Endothelial cell of umbilical vein (primary cell): ENCODE measurements at regions not wholly inside any gene's neighbourhood (a gene's known extent, or its start where the extent isn't known, plus 50 kb on each side); places are given as distances from the start of the nearest gene placed in this dataset.

ENCODE experiments used
- EZH2 ChIP-seq: IDR thresholded peaks from 2 replicates; pipeline ENCODE4 v1.6.1; 2012; ENCODE audit warnings: borderline replicate concordance, low read depth, mild to moderate bottlenecking, moderate library complexity, low read length, inconsistent platforms; ENCODE audit not compliant: severe bottlenecking
- JUN ChIP-seq: IDR thresholded peaks from 2 replicates; pipeline ENCODE4 v1.6.1; 2011; ENCODE audit warnings: borderline replicate concordance, low read depth; ENCODE audit not compliant: insufficient read length, insufficient read depth
- POLR2A ChIP-seq: IDR thresholded peaks from 2 replicates; pipeline ENCODE4 v1.6.1; 2012; ENCODE audit warnings: low read depth, mild to moderate bottlenecking, control low read depth, low read length
- POLR2AphosphoS5 ChIP-seq: IDR thresholded peaks from 2 replicates; pipeline ENCODE4 v1.6.1; 2012; ENCODE audit warnings: low read depth, mild to moderate bottlenecking, control low read depth, low read length, moderate library complexity; ENCODE audit not compliant: insufficient read depth
- TF ChIP-seq, protein P1 (sequence below), 2 donors: IDR thresholded peaks; 1 replicate in 1 of 2; 2 replicates in 1 of 2; pipeline ENCODE4 v1.5.1; 2011; ENCODE audit warnings: low read length in 2 of 2, mild to moderate bottlenecking in 2 of 2, moderate library complexity in 2 of 2, control low read depth in 1 of 2, inconsistent platforms in 1 of 2, low read depth in 1 of 2; ENCODE audit not compliant: insufficient read depth in 1 of 2; ENCODE audit errors: extremely low read depth in 1 of 2
- TF ChIP-seq, protein P2 (sequence below): IDR thresholded peaks from 2 replicates; pipeline ENCODE4 v1.6.1; 2011; ENCODE audit not compliant: insufficient read depth, insufficient read length

DNA sequence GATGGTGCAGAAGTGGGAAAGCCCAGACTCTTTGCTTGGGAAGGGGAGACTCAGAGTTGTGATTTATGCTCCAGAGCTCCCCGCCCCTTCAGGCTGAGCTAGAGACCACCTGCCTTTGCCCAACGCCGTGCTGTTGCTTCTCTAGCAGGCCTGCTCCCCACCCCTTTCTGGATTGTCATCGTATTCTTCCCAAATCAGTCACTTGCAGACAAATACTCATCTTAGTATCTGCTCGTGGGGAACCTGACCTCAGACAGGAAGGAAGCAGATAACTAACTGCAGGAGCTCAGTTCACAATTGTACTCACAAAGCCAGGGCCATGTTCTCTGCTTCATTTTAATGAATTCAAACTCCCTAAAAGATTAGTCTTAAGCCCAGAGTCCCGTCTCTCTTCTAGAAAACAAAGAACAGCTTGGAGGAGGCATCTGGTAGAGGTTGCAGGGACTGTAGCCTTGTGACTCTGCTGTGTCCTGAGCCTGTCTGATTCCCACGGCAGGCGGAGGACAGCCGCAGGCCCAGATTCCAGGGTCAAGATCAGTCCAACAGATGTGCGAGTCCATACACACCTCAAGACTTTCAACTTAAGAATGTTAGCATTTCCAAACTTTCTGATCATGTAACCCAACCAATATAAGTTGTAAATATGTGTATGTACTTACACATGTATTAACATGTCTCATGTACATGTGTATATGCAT is 57.2 kb upstream of the GGTLC1 start:
- TF ChIP-seq, protein P1, sequence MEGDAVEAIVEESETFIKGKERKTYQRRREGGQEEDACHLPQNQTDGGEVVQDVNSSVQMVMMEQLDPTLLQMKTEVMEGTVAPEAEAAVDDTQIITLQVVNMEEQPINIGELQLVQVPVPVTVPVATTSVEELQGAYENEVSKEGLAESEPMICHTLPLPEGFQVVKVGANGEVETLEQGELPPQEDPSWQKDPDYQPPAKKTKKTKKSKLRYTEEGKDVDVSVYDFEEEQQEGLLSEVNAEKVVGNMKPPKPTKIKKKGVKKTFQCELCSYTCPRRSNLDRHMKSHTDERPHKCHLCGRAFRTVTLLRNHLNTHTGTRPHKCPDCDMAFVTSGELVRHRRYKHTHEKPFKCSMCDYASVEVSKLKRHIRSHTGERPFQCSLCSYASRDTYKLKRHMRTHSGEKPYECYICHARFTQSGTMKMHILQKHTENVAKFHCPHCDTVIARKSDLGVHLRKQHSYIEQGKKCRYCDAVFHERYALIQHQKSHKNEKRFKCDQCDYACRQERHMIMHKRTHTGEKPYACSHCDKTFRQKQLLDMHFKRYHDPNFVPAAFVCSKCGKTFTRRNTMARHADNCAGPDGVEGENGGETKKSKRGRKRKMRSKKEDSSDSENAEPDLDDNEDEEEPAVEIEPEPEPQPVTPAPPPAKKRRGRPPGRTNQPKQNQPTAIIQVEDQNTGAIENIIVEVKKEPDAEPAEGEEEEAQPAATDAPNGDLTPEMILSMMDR (IDR thresholded peaks at IDR 0.05; ENCODE audit: extremely low read depth in 1 of 2, insufficient read depth in 1 of 2, low read depth in 1 of 2, low read length in 2 of 2), result no peak
- TF ChIP-seq POLR2A, result no peak
- no peak for TF ChIP-seq POLR2AphosphoS5
- TF ChIP-seq, protein P2, sequence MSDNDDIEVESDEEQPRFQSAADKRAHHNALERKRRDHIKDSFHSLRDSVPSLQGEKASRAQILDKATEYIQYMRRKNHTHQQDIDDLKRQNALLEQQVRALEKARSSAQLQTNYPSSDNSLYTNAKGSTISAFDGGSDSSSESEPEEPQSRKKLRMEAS, result no peak
- no peak for TF ChIP-seq EZH2
- TF ChIP-seq JUN, result no peak
